Right forelimb (tissue), 1 donor: ENCODE measurements at regions not wholly inside any gene's neighbourhood (a gene's known extent, or its start where the extent isn't known, plus 50 kb on each side); places are given as distances from the start of the nearest gene placed in this dataset.
A peak's percentile ranks its signal among the peaks of the same experiment; 100 is the strongest.
"Not testable (repeated sequence)": the region's sequence is repeated elsewhere in the genome, so short reads cannot be mapped to it uniquely, and the experiment has no call there.

Experiments used
- DNase-seq: peaks from one replicate; pipeline ENCODE4 v3.0.0-alpha.2; 2018

GRCh38 chr6:4224067-4224978 is 88.9 kb upstream of the ECI2 start:
- no peak for DNase-seq

- no peak for DNase-seq
These were observed 85.2 kb upstream of the ECI2 start for GRCh38 chr6:4220558-4220957.

- not testable (repeated sequence) for DNase-seq
These were observed 83.4 kb upstream of the ECI2 start for GRCh38 chr6:4218619-4219317.

GRCh38 chr6:4212588-4212987 is 77.2 kb upstream of the ECI2 start:
- DNase-seq: no peak

- DNase-seq: peak; percentile 61
These were observed 75.4 kb upstream of the ECI2 start for GRCh38 chr6:4210629-4211419.

GRCh38 chr6:4209196-4209595 is 73.8 kb upstream of the ECI2 start:
- DNase-seq: no peak

- DNase-seq: no peak
These were observed 72.8 kb upstream of the ECI2 start for GRCh38 chr6:4208158-4208557.

GRCh38 chr6:4203642-4204417 is 68.5 kb upstream of the ECI2 start:
- not testable (repeated sequence) for DNase-seq

GRCh38 chr6:4192627-4193026 is 57.3 kb upstream of the ECI2 start:
- no peak for DNase-seq

- no peak for DNase-seq
These were observed 56.8 kb upstream of the ECI2 start for GRCh38 chr6:4192173-4192572.

GRCh38 chr6:4191271-4191721 is 55.9 kb upstream of the ECI2 start:
- no peak for DNase-seq

- DNase-seq: no peak
These were observed 53.9 kb upstream of the ECI2 start for GRCh38 chr6:4189249-4189648.

GRCh38 chr6:4188801-4189200 is 53.4 kb upstream of the ECI2 start:
- no peak for DNase-seq

- no peak for DNase-seq
These were observed 52.1 kb upstream of the ECI2 start for GRCh38 chr6:4187480-4187879.

- DNase-seq: no peak
These were observed 51.0 kb upstream of the ECI2 start for GRCh38 chr6:4186385-4186784.

GRCh38 chr6:4185846-4186245 is 50.5 kb upstream of the ECI2 start:
- DNase-seq: no peak

GRCh38 chr6:4185419-4185818 is 50.0 kb upstream of the ECI2 start:
- DNase-seq: no peak
